Right forelimb (tissue), 1 donor: ENCODE measurements at regions not wholly inside any gene's neighbourhood (a gene's known extent, or its start where the extent isn't known, plus 50 kb on each side); places are given as distances from the start of the nearest gene placed in this dataset.
"Not testable (repeated sequence)": the region's sequence is repeated elsewhere in the genome, so short reads cannot be mapped to it uniquely, and the experiment has no call there.

Experiments
- DNase-seq: peaks from one replicate; pipeline ENCODE4 v3.0.0-alpha.2; 2018

DNA sequence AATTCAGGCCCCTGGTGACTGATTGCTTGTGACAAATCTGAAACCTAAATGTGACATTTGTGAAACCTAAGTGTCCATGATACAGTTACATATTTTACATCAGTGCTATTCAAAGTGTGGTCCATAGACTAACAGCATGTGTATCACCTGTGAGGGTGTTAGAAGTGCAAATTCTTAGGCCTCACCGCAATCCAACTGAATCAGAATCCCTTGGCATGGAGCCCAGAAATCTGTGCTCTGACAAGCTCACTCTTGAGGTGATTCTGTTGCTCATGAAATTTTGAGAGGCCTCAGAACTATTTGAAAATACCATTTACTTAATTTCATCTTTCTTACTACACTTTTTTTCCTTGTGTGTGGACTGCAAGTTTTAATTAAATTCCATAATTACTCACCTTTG lies 587.9 kb downstream of the ADGRL2 start:
- no peak for DNase-seq

DNA sequence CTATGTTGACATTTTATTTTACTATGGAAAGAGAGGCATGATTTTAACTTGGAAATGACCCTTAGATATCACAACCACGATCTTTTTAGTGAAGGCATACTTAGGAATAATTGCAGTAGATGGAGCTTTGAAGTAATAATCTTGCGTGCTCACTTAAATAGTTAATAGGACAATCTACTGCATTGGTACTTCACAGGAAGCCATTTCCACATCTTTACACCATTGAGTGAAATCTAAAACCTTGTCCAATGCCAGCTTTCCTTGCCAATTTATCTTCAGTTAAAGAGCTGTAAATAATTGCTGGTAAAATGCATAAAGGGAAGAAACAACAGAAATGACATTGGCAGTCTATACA lies 586.3 kb downstream of the ADGRL2 start:
- DNase-seq, result no peak

DNA sequence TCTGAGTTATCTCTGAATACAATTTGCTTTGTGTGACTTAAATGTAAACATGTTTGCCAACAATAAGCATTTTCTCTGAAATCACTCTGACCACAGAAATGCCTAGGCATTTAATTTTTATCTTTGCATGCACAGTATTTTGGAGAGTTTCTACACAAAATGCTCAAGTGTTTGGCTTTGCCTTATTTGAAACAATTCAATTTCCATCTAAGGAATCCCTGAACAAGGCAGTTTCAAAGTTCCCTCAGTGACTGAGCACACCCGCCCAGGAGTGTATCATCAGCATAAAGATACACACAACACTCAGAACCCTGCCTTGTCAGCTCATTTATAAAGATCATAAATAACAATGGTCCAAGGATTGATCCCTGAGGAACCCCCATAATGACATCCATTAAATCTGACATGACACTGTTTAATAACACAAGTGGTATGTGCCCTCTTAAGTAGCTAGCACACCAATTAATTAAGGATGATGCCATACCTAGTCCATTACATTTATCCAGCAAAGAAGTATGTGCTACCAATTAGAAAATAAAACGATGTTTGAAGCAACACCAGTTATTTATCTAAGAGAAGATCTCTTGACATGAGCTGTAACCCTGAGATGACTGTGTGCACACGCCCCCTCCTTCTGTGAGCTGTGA lies 585.8 kb downstream of the ADGRL2 start:
- DNase-seq, result no peak

DNA sequence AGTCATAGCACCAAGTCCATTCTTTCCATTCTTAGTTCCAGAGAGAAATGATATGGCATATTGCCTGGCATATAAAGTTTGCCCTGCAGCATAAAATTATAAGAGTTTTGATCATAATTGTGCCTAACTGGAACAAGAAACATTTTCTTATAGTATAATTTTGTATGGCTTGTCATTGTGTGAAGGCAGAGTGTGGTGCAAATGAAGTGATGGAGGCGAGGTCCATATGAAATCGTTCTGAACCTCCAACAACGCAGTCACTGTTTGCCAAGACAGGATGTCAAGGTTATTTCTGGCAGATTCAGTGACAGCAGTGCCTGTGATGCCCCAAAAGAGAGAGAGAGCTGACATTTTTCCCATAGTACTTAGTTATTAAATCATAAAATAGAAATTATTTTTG lies 584.0 kb downstream of the ADGRL2 start:
- DNase-seq, result no peak

DNA sequence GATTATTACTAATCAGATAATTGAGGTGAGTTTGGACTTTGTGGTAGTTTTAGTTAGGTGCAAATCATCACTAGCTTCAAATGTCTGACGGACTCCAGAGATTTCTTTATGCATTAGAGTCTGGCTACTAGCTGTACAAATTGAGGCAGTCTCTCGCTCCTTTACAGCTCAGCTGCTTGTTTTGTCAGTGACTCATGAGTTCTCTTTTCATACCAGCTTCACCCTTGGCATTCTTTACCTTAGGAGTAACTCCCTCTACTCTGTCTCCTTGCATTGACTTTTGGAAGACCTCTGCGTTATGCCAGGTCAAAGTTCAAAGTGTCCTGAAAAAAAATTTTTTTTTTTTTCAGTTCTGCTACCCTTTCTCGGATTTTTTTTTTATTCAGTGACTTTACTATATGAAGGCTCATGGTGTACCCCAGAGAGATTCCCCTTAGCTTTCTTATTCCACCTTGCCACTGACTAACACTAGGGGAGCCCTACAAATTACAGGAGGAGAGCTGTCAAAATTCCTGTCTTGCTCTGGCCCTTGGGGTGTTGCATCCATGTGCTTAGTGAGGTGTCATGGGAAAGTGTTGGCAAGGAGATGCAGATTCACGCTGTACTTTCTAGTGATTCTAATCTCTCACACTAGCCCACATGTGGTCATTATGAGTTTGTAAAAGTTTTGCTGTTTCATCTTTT lies 576.6 kb downstream of the ADGRL2 start:
- no peak for DNase-seq

DNA sequence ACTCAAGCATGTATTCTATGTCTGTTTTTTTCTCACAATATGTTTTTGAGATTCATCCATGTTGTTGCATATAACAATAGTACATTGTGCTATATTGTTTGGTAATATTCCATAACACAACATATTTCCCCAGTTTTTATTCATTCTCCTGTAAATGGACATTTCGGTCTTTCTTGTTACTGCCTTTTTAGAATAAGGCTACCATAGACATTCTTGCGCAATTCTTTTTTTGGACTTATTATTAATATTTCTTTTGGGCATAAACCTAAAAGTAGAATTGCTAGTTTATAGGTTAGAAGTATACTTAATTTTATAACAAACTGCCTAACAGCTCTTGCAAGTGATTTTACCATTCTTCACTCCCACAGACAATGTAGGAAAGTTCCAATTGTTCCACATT lies 573.0 kb downstream of the ADGRL2 start:
- DNase-seq, result no peak

DNA sequence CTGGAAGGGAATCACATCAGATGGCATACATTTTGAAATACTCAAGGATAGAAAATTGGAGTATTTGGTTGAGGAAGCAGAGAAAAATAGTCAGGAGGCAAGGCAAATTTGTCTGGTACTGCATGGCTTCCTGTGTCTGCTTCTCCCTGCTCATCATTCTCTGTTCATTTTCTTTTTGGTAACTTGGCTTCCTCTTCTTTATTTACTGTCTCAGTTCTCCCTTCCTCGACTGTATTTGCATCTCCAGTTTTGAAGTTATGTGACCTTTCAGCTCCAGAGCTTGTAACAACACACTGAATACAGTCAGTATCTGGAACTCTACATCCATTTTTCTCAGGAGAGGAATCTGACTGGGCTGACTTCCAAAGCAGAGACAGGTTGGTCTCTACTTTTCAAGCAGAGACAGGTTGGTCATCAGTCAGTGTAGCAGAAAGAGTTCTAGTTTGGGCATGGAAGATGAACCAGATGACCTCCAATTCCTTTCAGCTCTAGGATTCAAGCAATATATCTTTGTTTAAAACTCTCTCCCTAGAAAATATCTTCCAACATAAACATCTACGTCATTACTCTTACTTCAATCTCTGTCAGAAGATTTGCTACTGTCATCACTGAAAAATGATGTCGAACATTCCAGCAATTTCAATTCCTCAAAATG lies 571.2 kb downstream of the ADGRL2 start:
- no peak for DNase-seq

DNA sequence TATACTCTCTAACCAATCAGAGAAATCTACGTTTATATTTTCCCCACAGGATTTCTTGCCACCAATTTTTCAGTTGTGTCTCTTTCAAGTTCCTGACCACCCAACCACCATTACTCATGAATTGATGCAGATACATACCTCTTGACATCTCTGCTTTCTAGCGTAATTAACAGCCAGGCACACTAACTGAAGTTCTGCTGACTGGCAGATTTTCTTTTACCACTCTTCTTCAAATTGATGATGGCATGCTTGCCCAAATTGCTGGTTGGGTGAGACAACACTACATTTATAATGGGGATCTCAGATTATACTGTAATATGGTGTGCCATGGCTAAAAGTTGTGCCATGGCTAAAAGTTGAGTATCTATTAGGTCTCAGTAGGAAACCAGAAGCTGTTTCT lies 566.7 kb downstream of the ADGRL2 start:
- DNase-seq, result no peak

DNA sequence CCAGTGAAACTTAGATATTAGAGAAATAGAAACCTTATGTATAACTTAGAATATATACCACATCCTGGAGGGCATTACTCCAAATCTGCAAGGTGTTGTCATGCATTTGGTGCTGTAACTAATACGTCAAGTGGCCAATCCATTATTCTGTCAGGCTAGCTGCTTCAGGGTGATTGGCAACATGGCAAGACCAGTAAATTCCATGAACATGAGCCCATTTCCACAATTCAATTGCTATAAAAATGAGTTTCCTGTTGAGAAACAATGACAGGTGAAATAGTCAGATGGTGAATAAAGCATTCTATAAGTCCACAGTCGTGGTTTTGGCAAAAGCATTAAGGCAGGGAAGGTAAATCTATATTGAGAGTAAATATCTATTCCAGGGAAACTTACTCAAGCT lies 566.0 kb downstream of the ADGRL2 start:
- no peak for DNase-seq

DNA sequence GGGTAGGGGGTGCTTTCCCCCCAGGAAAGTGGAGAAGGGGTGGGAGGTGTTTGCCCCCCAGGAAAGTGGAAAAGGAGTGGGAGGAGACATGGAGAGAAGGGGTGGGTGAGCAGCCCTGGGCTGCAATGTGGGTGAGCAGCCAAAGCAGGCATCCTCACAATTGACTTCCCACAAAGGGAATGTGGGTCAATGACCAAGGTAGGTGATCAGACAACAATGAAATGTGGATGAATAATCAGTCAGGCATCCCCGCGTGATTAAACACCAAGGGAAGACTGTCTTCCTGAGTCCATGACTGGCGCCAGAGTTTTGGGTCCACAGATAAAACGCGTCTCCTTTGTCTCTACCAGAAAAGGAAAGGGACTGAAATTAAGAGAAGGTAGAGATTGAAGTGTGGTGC lies 558.8 kb downstream of the ADGRL2 start:
- DNase-seq, result not testable (repeated sequence)

DNA sequence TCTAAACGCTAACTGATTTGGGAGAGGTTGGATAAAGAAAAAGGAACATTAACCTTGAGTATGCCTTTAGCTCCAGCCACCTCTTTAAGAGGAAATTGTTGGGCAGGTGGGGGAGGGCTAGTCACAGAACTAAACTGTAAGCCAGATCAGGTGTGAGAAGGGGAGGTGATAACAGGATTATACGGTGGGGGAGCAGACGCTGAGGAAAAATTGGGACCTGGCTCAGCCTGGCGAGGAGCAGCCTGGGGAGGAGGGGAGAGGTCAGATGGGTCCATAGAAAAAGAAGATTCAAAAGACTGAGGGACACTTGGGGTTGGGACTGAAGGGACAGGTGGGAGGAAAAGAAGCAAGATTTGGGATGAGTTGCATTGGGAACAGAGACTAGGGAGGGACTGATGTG lies 558.0 kb downstream of the ADGRL2 start:
- not testable (repeated sequence) for DNase-seq

DNA sequence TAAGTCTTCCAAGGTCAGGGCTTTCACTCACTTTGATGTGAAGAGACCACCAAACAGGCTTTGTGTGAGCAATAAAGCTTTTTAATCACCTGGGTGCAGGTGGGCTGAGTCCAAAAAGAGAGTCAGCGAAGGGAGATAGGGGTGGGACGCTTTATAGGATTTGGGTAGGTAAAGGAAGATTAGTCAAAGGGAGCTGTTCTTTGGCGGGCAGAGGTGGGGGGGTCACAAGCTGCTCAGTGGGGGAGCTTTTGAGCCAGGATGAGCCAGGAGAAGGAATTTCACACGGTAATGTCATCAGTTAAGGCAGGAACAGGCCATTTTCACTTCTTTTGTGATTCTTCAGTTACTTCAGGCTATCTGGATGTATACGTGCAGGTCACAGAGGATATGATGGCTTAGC lies 553.8 kb downstream of the ADGRL2 start:
- DNase-seq, result not testable (repeated sequence)

DNA sequence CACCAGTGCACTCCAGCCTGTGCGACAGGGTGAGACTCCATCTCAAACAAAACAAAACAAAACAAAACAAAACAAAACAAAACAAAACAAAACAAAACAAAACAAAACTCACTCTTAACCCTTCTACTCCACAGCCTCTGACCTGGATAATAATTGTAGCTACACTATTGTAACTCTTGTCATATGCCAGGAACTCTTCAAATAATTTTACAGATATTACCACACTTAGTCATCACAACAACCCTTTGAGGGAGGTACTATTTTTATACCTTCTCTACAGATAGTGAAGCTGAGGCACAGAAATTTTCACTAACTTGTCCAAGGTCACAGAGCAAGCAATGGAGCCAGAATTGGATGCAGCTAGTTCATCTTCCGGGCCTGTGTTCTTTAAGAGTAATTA lies 547.8 kb downstream of the ADGRL2 start:
- DNase-seq, result no peak

DNA sequence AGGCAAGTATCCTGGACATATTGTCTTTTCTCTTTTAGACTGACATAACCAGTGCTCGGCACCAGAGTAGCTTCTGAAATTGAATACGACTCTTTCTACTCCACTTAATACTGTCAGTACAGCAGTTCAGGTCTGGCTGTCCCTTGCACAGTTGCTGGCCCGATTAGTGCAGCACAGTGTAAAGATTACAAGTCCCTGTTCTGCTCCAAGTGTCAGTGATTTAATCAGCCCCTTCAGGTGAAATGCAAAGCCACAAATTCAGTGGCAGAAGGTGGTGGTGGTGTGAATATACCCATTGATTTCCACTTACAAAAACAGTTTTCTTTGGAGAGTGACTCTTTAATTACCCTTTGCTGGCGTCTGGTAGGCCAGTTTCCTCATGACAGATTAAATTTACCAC lies 545.4 kb downstream of the ADGRL2 start:
- DNase-seq, result no peak

DNA sequence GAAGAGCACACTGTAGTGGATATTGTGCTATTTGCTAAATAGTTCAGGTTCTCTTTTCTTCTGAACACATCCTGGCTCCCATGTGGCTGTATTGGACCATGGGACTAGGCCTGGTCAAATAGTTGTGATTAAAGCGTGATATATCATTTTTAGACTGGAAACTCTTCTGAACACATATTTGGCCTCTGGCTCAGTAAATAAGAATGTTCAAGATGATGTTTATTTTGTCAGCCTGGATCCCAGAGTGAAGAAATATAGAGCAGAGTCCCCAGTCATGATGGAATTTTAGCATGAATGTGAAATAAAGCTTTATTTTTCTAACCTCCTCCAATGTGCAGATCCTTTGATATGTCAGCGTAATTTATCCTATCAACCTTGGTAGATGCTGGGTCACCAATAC lies 542.6 kb downstream of the ADGRL2 start:
- DNase-seq, result no peak

DNA sequence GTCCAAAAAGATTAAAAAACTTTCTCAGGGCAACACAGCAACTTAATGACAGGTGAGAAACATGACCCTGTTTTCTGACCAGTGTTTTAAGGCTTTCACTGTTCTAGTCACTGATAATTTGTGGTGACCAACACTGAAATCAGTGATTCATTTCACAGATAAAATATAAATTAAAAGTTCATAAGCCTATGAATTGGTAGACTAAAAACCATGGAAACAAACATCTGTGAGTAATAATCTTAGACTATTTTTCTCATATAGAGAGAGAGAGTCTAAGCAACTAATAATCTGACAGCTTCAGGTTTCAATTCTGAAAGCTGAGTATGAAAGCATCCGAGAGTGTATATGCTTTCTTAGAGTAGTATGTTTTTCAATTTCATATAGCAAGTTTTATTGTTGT lies 536.9 kb downstream of the ADGRL2 start:
- DNase-seq, result no peak

DNA sequence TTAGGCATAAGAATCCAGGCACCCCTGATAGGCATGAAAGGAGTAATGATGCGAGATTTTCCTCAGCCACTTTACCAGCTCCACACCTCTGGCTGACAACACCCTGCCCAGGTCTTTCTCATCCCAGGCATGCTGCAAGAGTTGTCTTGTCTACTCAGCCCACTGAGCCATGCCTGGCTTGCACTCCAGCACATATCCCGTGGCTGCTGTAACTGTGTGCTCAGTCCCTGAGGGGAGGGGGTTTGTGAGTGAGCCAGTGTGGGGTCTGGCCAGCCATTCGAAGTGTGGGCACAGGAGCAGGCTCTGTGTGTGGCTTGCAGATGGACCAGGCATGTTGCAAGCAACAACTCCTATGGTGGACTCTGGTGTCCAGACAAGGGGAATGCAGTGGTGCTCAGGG lies 529.6 kb downstream of the ADGRL2 start:
- no peak for DNase-seq

DNA sequence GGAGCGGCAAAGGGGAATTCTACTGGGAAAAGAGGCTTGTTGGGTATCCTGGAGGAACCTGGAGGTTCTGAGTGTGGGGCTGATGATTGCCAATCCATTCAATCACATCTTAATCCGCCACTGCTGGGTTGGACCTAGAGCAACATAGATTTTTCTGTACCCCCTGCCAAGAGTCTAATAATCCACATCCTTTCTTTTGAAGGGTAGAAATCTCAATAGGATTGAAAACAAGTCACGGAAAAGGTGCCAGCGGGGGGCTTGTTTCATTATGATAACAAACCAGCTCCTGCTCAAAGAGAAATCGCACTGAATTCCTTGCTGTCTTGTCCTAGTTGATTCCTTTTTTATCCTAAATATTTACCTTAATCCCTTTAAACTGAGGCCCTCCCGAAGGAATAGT lies 528.5 kb downstream of the ADGRL2 start:
- DNase-seq, result no peak

DNA sequence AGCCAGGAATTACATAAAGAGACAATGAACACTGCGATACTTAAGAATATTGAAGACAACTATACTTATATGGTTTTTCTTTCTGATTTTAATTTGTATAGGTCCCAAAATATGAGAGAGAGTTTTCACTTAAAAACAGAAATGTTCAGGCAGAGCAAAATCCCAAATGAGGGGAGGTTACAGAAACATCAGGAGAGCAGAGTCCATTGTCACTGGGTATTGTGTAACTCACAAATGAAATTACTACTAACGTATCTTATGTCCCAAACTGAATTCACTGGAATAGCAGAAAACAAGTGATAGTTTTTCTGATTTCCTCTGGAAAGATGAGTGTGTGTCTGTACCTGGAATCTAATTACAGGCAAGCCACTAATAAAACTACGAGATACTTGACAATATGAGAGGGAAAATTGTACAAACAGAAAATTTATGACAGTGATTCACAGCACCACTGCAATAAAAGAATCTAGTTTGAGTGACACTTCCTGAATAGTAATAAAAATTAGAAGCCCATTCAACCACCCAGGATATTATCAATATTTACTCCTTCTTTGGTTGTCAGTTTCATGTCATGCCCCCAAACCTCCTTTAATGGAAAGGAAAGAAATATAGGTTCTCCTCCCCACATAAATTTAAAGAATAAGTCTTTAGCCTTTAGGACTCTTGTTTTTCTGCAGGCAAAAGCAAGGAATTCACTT lies 522.6 kb downstream of the ADGRL2 start:
- DNase-seq, result no peak

DNA sequence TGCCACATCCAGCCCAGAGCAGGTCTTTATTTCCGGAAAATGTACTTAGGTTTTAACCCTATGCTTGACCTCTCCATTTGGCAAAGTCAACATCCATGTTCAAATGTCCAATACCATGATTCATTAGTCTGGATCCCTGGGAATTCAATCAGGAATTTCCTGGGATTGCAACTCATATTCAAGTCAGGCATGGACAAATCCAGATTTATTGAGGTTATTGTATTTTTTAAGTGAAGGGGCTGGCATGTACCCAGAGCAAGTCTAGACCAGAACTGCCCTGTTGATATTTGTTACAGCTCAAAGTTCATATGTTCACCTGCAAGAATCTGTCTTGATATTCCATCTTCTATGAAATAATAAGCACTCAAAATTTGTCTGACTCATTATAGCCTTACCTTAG lies 521.1 kb downstream of the ADGRL2 start:
- no peak for DNase-seq

DNA sequence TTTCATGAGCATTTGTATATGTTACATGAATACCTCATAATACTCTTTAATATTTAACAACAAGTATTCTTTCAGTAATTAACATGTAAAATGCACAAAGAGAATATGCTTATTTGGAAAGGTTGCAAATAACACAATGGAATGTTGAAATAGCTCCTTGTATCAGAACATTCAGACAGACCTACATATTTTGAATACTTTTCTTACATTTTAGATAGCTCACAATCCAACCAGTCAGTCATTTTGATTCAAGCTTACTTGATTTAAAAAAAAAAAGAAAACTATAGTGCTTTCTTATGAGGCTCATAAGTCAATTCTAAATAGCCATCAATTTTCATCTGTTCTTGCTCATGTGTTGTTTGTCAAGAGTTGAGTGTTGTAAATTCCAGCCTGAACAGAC lies 518.8 kb downstream of the ADGRL2 start:
- no peak for DNase-seq

DNA sequence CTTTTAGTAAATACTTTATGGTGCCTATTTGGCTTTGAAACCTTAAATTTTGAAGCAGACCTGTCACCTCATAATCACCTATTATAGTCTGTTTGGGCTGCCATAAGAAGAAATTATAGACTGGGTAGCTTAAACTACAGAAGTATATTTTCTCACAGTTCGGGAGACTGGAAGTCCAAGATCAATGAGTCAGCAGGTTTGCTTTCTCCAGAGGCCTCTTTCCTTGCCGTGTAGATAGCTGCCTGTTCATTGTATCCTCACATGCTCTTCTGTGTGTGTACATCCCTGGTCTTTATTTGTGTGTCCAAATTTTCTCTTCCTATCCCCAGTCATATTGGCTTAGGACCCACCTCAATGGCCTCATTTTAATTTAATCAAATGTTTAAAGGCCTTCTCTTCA lies 518.2 kb downstream of the ADGRL2 start:
- no peak for DNase-seq

DNA sequence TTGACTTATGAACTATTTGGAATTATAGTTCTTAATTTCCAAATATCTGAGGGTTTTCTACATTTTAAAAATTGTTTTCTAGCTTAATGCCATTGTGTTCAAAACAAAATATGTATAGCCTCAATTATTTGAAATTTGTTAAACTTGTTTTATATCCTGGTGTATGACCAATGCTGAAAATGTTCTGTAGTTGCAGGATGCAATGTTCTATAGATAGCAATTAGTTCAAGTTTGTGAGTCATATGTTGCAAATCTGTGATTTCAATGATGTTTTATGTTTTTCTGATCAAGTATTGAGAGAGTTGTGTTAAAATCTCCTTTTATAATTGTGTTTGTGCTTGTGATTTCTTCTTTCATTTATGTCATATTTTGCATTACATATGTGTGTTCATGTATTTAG lies 517.5 kb downstream of the ADGRL2 start:
- DNase-seq, result no peak

DNA sequence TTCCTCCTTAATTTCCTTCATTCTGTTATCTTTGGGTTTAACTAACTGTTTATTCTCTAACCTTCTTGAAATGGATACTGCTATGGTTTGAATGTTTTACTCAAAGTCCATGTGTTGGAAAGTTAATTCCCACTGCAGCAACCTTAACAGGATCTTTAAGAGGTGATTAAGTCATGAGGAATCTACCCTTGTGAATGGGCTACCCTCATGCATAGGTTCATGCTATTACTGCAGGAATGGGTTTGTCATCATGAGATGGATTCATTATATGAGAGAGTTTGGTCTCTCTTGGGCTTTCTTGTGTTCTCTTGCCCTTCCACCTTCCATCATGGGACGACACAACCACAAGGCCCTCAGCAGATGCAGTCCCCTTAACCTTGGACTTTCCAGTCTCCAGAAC lies 516.9 kb downstream of the ADGRL2 start:
- no peak for DNase-seq
